IMR-90 (cell line): ENCODE measurements at regions not wholly inside any gene's neighbourhood (a gene's known extent, or its start where the extent isn't known, plus 50 kb on each side); places are given as distances from the start of the nearest gene placed in this dataset.

Experiments used
- ATAC-seq: fragments of 200-7000 bp; cut with Tn5 transposase; 2 replicates; pipeline ENCODE4 v1.9.1; 2020; ENCODE audit warnings: low read depth, mild to moderate bottlenecking, moderate library complexity
- BruUV-seq: library from RNA; stranded (reverse); fragments of 400-500 nt; replicated peaks from 2 replicates; lab custom pipeline; 2021; lab: Mats Ljungman, UMichigan
- CTCF ChIA-PET: fragments of 300-600 bp; formaldehyde crosslinking; extraction: SDS; loops from one replicate; lab custom pipeline; 2021; ENCODE audit warnings: antibody characterized with exemption; lab: Yijun Ruan, JAX
- POLR2A ChIA-PET: fragments of 300-600 bp; sonication (Branson Sonifier 250); formaldehyde crosslinking; loops from one replicate; lab custom pipeline; 2022; ENCODE audit warnings: antibody characterized with exemption; ENCODE audit not compliant: unreplicated experiment; lab: Charles Lee
- DNase-seq: peaks from one replicate; pipeline ENCODE4 v3.0.0; 2013
- H2AFZ ChIP-seq: replicated peaks from 2 replicates; pipeline ENCODE3; 2013; ENCODE audit warnings: low read length, mild to moderate bottlenecking; ENCODE audit not compliant: poor library complexity
- H2AK5ac ChIP-seq: 2 replicates; pipeline ENCODE4 v1.6.1; 2013; ENCODE audit warnings: low read depth, low read length, inconsistent platforms
- H2AK9ac ChIP-seq: replicated peaks from 2 replicates; pipeline ENCODE3; 2013; ENCODE audit warnings: mild to moderate bottlenecking, low read depth, low read length, moderate library complexity; ENCODE audit not compliant: poor library complexity
- H2BK120ac ChIP-seq: 2 replicates; pipeline ENCODE4 v1.6.1; 2013; ENCODE audit warnings: low read depth, low read length, inconsistent platforms
- H2BK15ac ChIP-seq: 3 replicates; pipeline ENCODE4 v1.6.1; 2013; ENCODE audit warnings: low read depth, low read length, inconsistent platforms
- H2BK20ac ChIP-seq: 2 replicates; pipeline ENCODE4 v1.6.1; 2013; ENCODE audit warnings: low read depth, mild to moderate bottlenecking, inconsistent platforms, low read length, moderate library complexity
- H2BK5ac ChIP-seq: 2 replicates; pipeline ENCODE4 v1.6.1; 2013; ENCODE audit warnings: mild to moderate bottlenecking, low read depth, low read length, inconsistent platforms; ENCODE audit not compliant: poor library complexity, severe bottlenecking
- H3K14ac ChIP-seq: replicated peaks from 2 replicates; pipeline ENCODE4 v1.6.1; 2013; ENCODE audit warnings: low read depth, low read length, inconsistent platforms
- H3K18ac ChIP-seq: 2 replicates; pipeline ENCODE4 v1.6.1; 2013; ENCODE audit warnings: low read depth, low read length, control low read depth
- H3K23ac ChIP-seq: 2 replicates; pipeline ENCODE4 v1.6.1; 2013; ENCODE audit warnings: low read depth, low read length, inconsistent platforms
- H3K27ac ChIP-seq: 2 replicates; pipeline ENCODE4 v1.5.1; 2013; ENCODE audit warnings: mild to moderate bottlenecking, control low read depth, low read length; ENCODE audit not compliant: insufficient read depth
- H3K27me3 ChIP-seq: 2 replicates; pipeline ENCODE4 v1.6.1; 2013; ENCODE audit warnings: low read length; ENCODE audit not compliant: control insufficient read depth, insufficient read depth
- H3K36me3 ChIP-seq: 2 replicates; pipeline ENCODE4 v1.6.1; 2013; ENCODE audit warnings: low read length, mixed read lengths; ENCODE audit not compliant: control insufficient read depth, insufficient read depth
- H3K4ac ChIP-seq: 2 replicates; pipeline ENCODE4 v1.6.1; 2013; ENCODE audit warnings: low read depth, low read length, inconsistent platforms
- H3K4me1 ChIP-seq: 2 replicates; pipeline ENCODE4 v1.6.1; 2013; ENCODE audit warnings: low read length, mixed read lengths; ENCODE audit not compliant: control insufficient read depth, insufficient read depth
- H3K4me2 ChIP-seq: 2 replicates; pipeline ENCODE4 v1.6.1; 2013; ENCODE audit warnings: low read depth, mild to moderate bottlenecking, control low read depth, low read length, moderate library complexity
- H3K4me3 ChIP-seq: 2 replicates; pipeline ENCODE4 v1.5.1; 2013; ENCODE audit warnings: low read depth, mild to moderate bottlenecking, control low read depth, low read length, moderate library complexity; ENCODE audit not compliant: insufficient read depth
- H3K56ac ChIP-seq: 2 replicates; pipeline ENCODE4 v1.6.1; 2013; ENCODE audit warnings: low read length, inconsistent platforms; ENCODE audit not compliant: insufficient read depth; ENCODE audit errors: extremely low read depth
- H3K79me1 ChIP-seq, 2 experiments: 2 replicates each; pipeline ENCODE4 v1.6.1; 2013; ENCODE audit warnings: low read length in 2 of 2, inconsistent platforms in 1 of 2, low read depth in 1 of 2
- H3K9ac ChIP-seq: 2 replicates; pipeline ENCODE4 v1.6.1; 2013; ENCODE audit warnings: low read depth, low read length, control low read depth
- H3K9me1 ChIP-seq: 2 replicates; pipeline ENCODE4 v1.6.1; 2013; ENCODE audit warnings: low read length, inconsistent platforms; ENCODE audit not compliant: insufficient read depth
- H3K9me3 ChIP-seq: 2 replicates; pipeline ENCODE4 v1.6.1; 2013; ENCODE audit warnings: low read length; ENCODE audit not compliant: control insufficient read depth, insufficient read depth
- H4K20me1 ChIP-seq: 2 replicates; pipeline ENCODE4 v1.6.1; 2013; ENCODE audit warnings: low read length, inconsistent platforms; ENCODE audit not compliant: insufficient read depth
- H4K5ac ChIP-seq: 2 replicates; pipeline ENCODE4 v1.6.1; 2013; ENCODE audit warnings: mild to moderate bottlenecking, low read depth, low read length, control low read depth
- H4K8ac ChIP-seq, 2 experiments: 2 replicates each; pipeline ENCODE4 v1.6.1; 2013; ENCODE audit warnings: low read depth in 2 of 2, low read length in 2 of 2, control low read depth in 1 of 2, inconsistent platforms in 1 of 2
- H4K91ac ChIP-seq: 2 replicates; pipeline ENCODE4 v1.6.1; 2013; ENCODE audit warnings: low read depth, low read length, inconsistent platforms; ENCODE audit not compliant: insufficient read depth
- BHLHE40 ChIP-seq: fragments of 150-350 bp; IDR thresholded peaks from 2 replicates; pipeline ENCODE4 v1.6.1; 2016; ENCODE audit warnings: mild to moderate bottlenecking, low read depth, low read length
- CEBPB ChIP-seq: IDR thresholded peaks from 2 replicates; pipeline ENCODE4 v1.6.1; 2012; ENCODE audit warnings: low read depth, low read length, improper control_type of control experiment
- CHD1 ChIP-seq: IDR thresholded peaks from 2 replicates; pipeline ENCODE4 v1.6.1; 2012; ENCODE audit warnings: low read depth, low read length, improper control_type of control experiment
- CTCF ChIP-seq: conservative IDR thresholded peaks from 2 replicates; pipeline ENCODE4 v1.5.1; 2012; ENCODE audit warnings: mild to moderate bottlenecking, low read depth, low read length, improper control_type of control experiment
- FOS ChIP-seq: fragments of 150-350 bp; IDR thresholded peaks from 2 replicates; pipeline ENCODE4 v1.6.1; 2016; ENCODE audit warnings: low read depth, low read length
- MAFK ChIP-seq: IDR thresholded peaks from 2 replicates; pipeline ENCODE4 v1.6.1; 2012; ENCODE audit warnings: low read depth, low read length, improper control_type of control experiment
- MAZ ChIP-seq: IDR thresholded peaks from 2 replicates; pipeline ENCODE4 v1.6.1; 2012; ENCODE audit warnings: low read depth, mild to moderate bottlenecking, low read length, improper control_type of control experiment, moderate library complexity, borderline replicate concordance
- MXI1 ChIP-seq: IDR thresholded peaks from 2 replicates; pipeline ENCODE4 v1.6.1; 2012; ENCODE audit warnings: low read depth, mild to moderate bottlenecking, low read length, moderate library complexity, borderline replicate concordance
- NFE2L2 ChIP-seq: fragments of 150-350 bp; IDR thresholded peaks from 2 replicates; pipeline ENCODE4 v1.6.1; 2016; ENCODE audit warnings: low read depth, mild to moderate bottlenecking, low read length
- POLR2A ChIP-seq: IDR thresholded peaks from 2 replicates; pipeline ENCODE4 v1.6.1; 2012; ENCODE audit warnings: mild to moderate bottlenecking, low read depth, low read length
- RAD21 ChIP-seq: IDR thresholded peaks from 2 replicates; pipeline ENCODE4 v1.6.1; 2012; ENCODE audit warnings: low read length, improper control_type of control experiment
- RCOR1 ChIP-seq: IDR thresholded peaks from 2 replicates; pipeline ENCODE4 v1.6.1; 2012; ENCODE audit warnings: mild to moderate bottlenecking, low read length, improper control_type of control experiment; ENCODE audit not compliant: insufficient replicate concordance
- RFX5 ChIP-seq: IDR thresholded peaks from 2 replicates; pipeline ENCODE4 v1.8.0; 2012; ENCODE audit warnings: low read depth, mild to moderate bottlenecking, low read length, moderate library complexity
- SMC3 ChIP-seq: fragments of 150-350 bp; IDR thresholded peaks from 2 replicates; pipeline ENCODE4 v1.6.1; 2016; ENCODE audit warnings: low read depth, mild to moderate bottlenecking, antibody characterized with exemption, low read length, moderate library complexity
- WGBS, 2 experiments: methylation state at CpG; one replicate each; pipeline versions ENCODE4 v1.1.5 to v1.1.7; 2013; ENCODE audit warnings: missing lambda C conversion rate in 2 of 2; ENCODE audit not compliant: insufficient read length in 1 of 2; ENCODE audit errors: extremely low coverage in 2 of 2; 5-methylcytosine and 5-hydroxymethylcytosine counted together
- dilution Hi-C: fragments of 300-500 bp; cut with HindIII; formaldehyde crosslinking; loops from one replicate; pipeline ENCODE4 v1.14.3; 2018; ENCODE audit warnings: low sequenced_read_pairs; ENCODE audit not compliant: unreplicated experiment
- in situ Hi-C: fragments of 300-500 bp; cut with MboI; formaldehyde crosslinking; loops from 3 replicates; pipeline ENCODE4 v1.14.3; 2019; ENCODE audit warnings: low sequenced_read_pairs, inconsistent platforms, mixed read lengths
- intact Hi-C: fragments of 100-400 bp; cut with micrococcal nuclease; formaldehyde crosslinking; loops from 2 replicates; pipeline ENCODE4 v1.10.0; 2022
- TF ChIP-seq, protein P1 (sequence below): fragments of 150-350 bp; IDR thresholded peaks from 2 replicates; pipeline ENCODE4 v1.6.1; 2017; ENCODE audit warnings: mild to moderate bottlenecking, antibody characterized with exemption, low read length, low read depth
- TF ChIP-seq, protein P2 (sequence below): fragments of 150-350 bp; IDR thresholded peaks from 2 replicates; pipeline ENCODE4 v1.6.1; 2016; ENCODE audit warnings: low read depth, mild to moderate bottlenecking, low read length, moderate library complexity, borderline replicate concordance

DNA sequence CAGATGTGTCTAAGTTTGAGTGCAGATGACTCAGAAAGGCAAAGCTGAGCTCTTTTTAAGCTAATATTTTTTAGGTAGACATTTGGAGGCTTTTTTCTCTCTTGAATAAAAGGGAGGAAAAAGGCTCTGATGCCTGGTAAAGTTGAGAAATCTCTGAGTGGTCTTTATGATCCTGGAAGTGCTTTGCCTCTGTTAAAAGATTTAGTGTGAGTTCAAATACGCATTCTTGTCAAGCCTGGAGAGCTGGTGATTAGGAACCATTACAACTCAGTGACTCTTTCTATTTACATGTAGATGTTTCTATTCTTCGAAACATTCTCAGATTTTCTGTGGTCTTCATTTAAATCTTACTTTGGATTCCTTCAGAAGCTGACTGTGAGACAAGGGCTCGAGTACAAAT lies 143.4 kb upstream of the MED14 start:
- no peak for DNase-seq
- in situ Hi-C loops (loop anchor here (10.0 kb wide), 1 partner anchor 206 kb away; the partner anchor contains the start of gene USP9X), dilution Hi-C loops (no loop called here), intact Hi-C loops (loop anchor here (5.0 kb wide), 2 partner anchors 209 to 239 kb away; partner anchors contain the start of gene USP9X)
- H3K14ac ChIP-seq = no peak overlapping the region
- no peaks in the 10 kb centered on the region for H3K36me3 ChIP-seq
- no peak overlapping the region for H3K56ac ChIP-seq
- CTCF ChIA-PET = interaction anchor here (0.6 to 2.0 kb wide), 3 partner anchors 12 to 178 kb away, joined by 3 to 6 read pairs (median 6); no protein-coding TSS in a partner anchor
- H2AK9ac ChIP-seq = no peak overlapping the region
- no peak overlapping the region for H3K18ac ChIP-seq
- POLR2A ChIA-PET = no interaction called here
- H2BK5ac ChIP-seq = no peak overlapping the region
- H4K91ac ChIP-seq = no peak overlapping the region
- TF ChIP-seq BHLHE40 (no peak), NFE2L2 (no peak), POLR2A (no peak), MAZ (no peak), CEBPB (no peak), SMC3 (no peak), FOS (no peak), RAD21 (no peak), CHD1 (no peak), MAFK (no peak), MXI1 (no peak), CTCF (no peak), RCOR1 (no peak), RFX5 (no peak)
- TF ChIP-seq, protein P1, sequence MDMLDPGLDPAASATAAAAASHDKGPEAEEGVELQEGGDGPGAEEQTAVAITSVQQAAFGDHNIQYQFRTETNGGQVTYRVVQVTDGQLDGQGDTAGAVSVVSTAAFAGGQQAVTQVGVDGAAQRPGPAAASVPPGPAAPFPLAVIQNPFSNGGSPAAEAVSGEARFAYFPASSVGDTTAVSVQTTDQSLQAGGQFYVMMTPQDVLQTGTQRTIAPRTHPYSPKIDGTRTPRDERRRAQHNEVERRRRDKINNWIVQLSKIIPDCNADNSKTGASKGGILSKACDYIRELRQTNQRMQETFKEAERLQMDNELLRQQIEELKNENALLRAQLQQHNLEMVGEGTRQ = no peak
- TF ChIP-seq, protein P2, sequence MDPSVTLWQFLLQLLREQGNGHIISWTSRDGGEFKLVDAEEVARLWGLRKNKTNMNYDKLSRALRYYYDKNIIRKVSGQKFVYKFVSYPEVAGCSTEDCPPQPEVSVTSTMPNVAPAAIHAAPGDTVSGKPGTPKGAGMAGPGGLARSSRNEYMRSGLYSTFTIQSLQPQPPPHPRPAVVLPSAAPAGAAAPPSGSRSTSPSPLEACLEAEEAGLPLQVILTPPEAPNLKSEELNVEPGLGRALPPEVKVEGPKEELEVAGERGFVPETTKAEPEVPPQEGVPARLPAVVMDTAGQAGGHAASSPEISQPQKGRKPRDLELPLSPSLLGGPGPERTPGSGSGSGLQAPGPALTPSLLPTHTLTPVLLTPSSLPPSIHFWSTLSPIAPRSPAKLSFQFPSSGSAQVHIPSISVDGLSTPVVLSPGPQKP = no peak
- H3K9me3 ChIP-seq = no peaks in the 10 kb centered on the region
- H3K9me1 ChIP-seq = no peaks in the 10 kb centered on the region
- no peak overlapping the region for H2BK15ac ChIP-seq
- no peak overlapping the region for H2BK20ac ChIP-seq
- H4K5ac ChIP-seq = no peak overlapping the region
- no peak overlapping the region for H3K27ac ChIP-seq
- H3K27me3 ChIP-seq = peaks cover 2% of the 10 kb centered on the region; the same call in 1 of the 2 replicates
- no peak overlapping the region for H4K8ac ChIP-seq
- no peak overlapping the region for H2BK120ac ChIP-seq
- ATAC-seq = 0 out of 2 replicates have a peak, but pooled peaks have one; percentile 24
- H3K23ac ChIP-seq = no peak overlapping the region
- no CpG with 5 or more reads among the region's 3 CpGs for WGBS, 2 experiments
- no peaks in the 10 kb centered on the region for H4K20me1 ChIP-seq
- no peak overlapping the region for H2AK5ac ChIP-seq
- H3K4me2 ChIP-seq = no peak overlapping the region
- BruUV-seq = no TSS peak
- H3K4ac ChIP-seq = no peak overlapping the region
- H3K4me3 ChIP-seq = no peak overlapping the region
- H2AFZ ChIP-seq = no peak overlapping the region
- no peaks in the 10 kb centered on the region for H3K4me1 ChIP-seq
- H3K79me1 ChIP-seq = no peaks in the 10 kb centered on the region
- no peak overlapping the region for H3K9ac ChIP-seq
